NCI-H2171 (cell line): ENCODE measurements at regions not wholly inside any gene's neighbourhood (a gene's known extent, or its start where the extent isn't known, plus 50 kb on each side); places are given as distances from the start of the nearest gene placed in this dataset.
"Not testable (repeated sequence)": the region's sequence is repeated elsewhere in the genome, so short reads cannot be mapped to it uniquely, and the experiment has no call there.

Source experiments
- DNase-seq: peaks from one replicate; lab custom pipeline; 2025; lab: John Stamatoyannopoulos, UW

- no peak for DNase-seq
Measured at GRCh38 chr5:125965577-125965976, 457.6 kb upstream of the GRAMD2B start.

- no peak for DNase-seq
Measured at GRCh38 chr5:125967576-125967975, 455.6 kb upstream of the GRAMD2B start.

GRCh38 chr5:125969011-125969813 is 454.0 kb upstream of the GRAMD2B start:
- no peak for DNase-seq

- DNase-seq: no peak
Measured at GRCh38 chr5:125969814-125970171, 453.4 kb upstream of the GRAMD2B start.

GRCh38 chr5:125970631-125971307 is 452.4 kb upstream of the GRAMD2B start:
- no peak for DNase-seq

GRCh38 chr5:125972706-125973105 is 450.5 kb upstream of the GRAMD2B start:
- no peak for DNase-seq

GRCh38 chr5:125974679-125975078 is 448.5 kb upstream of the GRAMD2B start:
- no peak for DNase-seq

GRCh38 chr5:125976421-125977000 is 446.7 kb upstream of the GRAMD2B start:
- DNase-seq: no peak

GRCh38 chr5:125978015-125978414 is 445.2 kb upstream of the GRAMD2B start:
- no peak for DNase-seq

- no peak for DNase-seq
Measured at GRCh38 chr5:125979636-125980035, 443.6 kb upstream of the GRAMD2B start.

- DNase-seq: no peak
Measured at GRCh38 chr5:125981016-125981415, 442.2 kb upstream of the GRAMD2B start.

- DNase-seq: no peak
Measured at GRCh38 chr5:125987677-125988255, 435.4 kb upstream of the GRAMD2B start.

GRCh38 chr5:125992050-125992449 is 431.2 kb upstream of the GRAMD2B start:
- DNase-seq: no peak

GRCh38 chr5:125999271-126000030 is 423.8 kb upstream of the GRAMD2B start:
- DNase-seq: not testable (repeated sequence)

GRCh38 chr5:126000507-126000906 is 422.7 kb upstream of the GRAMD2B start:
- no peak for DNase-seq

GRCh38 chr5:126002222-126002897 is 420.8 kb upstream of the GRAMD2B start:
- no peak for DNase-seq

- DNase-seq: no peak
Measured at GRCh38 chr5:126003309-126003708, 419.9 kb upstream of the GRAMD2B start.

- DNase-seq: no peak
Measured at GRCh38 chr5:126004636-126005035, 418.6 kb upstream of the GRAMD2B start.

GRCh38 chr5:126007841-126008240 is 415.4 kb upstream of the GRAMD2B start:
- DNase-seq: no peak

- no peak for DNase-seq
Measured at GRCh38 chr5:126009566-126009965, 413.6 kb upstream of the GRAMD2B start.

- not testable (repeated sequence) for DNase-seq
Measured at GRCh38 chr5:126011526-126011925, 411.7 kb upstream of the GRAMD2B start.
